GM21529 (cell line): ENCODE measurements at regions not wholly inside any gene's neighbourhood (a gene's known extent, or its start where the extent isn't known, plus 50 kb on each side); places are given as distances from the start of the nearest gene placed in this dataset.
"Not testable (repeated sequence)": the region's sequence is repeated elsewhere in the genome, so short reads cannot be mapped to it uniquely, and the experiment has no call there.

ENCODE experiments used
- ATAC-seq: cut with Tn5 transposase; IDR thresholded peaks from one replicate; pipeline ENCODE4 v1.9.1; 2021; ENCODE audit not compliant: unreplicated experiment

DNA sequence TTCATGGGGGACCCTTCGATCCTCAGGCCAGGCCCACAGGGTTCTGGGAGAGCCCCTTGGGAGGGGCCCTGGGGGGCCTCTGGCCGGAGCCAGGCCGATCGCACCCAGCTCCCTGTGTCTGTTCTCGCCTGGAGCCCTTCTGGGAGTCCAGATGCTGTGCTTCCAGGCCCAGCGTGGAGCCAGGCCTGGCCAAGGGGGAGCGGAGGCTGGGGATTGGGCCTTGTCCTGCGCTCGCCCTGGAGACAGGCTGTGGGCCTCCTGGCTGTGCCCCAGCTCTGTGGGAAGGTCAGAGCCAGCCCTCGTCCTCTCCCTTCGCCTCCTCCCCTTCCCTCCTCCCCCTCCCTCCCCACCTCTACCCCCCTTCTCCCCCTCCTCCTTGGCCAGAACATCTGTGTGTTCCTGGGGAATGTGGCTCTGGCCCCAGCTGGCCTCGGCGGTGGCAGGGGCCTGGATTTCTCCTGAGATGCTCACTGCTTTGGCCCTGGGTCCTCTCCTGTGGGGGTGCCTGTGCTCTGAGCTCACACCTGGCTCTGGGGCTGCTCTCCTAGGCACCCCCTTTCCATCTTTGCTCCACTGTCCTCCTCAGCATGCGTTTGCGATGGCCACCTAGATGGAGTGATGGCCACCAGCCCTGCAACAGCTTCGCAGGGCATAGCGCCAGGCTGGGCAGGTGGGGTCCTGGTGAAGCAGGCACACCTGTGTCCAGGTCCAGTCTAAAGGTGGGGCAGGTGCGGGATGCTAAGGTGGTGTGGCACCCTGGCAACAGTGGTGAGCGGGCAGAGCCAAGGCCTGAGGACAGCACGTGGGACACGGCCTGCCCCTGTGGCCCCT, 90.6 kb upstream of the CIBAR2 start:
- no peak for ATAC-seq

DNA sequence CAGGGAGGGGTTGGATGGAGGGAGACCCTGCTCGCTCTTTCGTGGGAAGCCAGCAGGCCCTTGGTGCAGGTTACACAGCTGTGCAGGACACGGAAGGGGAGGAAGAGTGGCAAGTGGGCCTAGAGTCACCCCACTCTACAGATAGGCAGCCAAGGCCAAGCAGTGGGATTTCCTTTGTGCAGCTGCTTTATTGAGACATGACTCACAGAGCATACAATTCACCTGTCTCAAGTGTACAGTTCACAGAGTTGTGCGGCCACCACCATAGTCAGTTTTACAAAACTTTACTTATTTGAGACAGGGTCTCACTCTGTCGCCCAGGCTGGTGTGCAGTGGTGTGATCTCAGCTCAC, 91.2 kb upstream of the CIBAR2 start:
- no peak for ATAC-seq

- no peak for ATAC-seq
These were observed 92.2 kb upstream of the CIBAR2 start for GRCh38 chr16:85204242-85205010.

GRCh38 chr16:85205257-85205656, 93.0 kb upstream of the CIBAR2 start:
- not testable (repeated sequence) for ATAC-seq

- ATAC-seq = no peak
These were observed 93.6 kb upstream of the CIBAR2 start for GRCh38 chr16:85205747-85206471.

GRCh38 chr16:85206472-85207356, 94.4 kb upstream of the CIBAR2 start:
- ATAC-seq = no peak

- no peak for ATAC-seq
These were observed 95.2 kb upstream of the CIBAR2 start for GRCh38 chr16:85207357-85207921.

DNA sequence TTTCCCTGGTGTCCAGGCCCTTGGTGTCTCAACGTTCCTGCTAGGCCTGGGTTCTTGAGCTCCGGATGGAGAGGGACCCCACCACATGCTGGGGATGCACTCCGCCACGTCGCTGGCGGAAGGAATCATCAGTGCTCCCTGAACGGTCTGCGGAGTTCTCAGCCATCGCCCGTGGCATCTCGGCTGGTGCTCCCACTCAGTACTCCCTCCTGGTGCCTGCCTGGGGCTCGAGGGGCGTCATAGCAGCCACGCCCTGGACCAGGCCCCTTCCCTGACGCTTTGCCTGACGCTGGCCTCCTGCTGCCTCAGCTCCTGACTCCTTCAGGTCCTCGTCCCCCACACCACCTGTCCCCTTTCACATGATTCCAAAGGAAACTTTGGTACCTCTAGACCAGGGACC, 95.9 kb upstream of the CIBAR2 start:
- no peak for ATAC-seq

DNA sequence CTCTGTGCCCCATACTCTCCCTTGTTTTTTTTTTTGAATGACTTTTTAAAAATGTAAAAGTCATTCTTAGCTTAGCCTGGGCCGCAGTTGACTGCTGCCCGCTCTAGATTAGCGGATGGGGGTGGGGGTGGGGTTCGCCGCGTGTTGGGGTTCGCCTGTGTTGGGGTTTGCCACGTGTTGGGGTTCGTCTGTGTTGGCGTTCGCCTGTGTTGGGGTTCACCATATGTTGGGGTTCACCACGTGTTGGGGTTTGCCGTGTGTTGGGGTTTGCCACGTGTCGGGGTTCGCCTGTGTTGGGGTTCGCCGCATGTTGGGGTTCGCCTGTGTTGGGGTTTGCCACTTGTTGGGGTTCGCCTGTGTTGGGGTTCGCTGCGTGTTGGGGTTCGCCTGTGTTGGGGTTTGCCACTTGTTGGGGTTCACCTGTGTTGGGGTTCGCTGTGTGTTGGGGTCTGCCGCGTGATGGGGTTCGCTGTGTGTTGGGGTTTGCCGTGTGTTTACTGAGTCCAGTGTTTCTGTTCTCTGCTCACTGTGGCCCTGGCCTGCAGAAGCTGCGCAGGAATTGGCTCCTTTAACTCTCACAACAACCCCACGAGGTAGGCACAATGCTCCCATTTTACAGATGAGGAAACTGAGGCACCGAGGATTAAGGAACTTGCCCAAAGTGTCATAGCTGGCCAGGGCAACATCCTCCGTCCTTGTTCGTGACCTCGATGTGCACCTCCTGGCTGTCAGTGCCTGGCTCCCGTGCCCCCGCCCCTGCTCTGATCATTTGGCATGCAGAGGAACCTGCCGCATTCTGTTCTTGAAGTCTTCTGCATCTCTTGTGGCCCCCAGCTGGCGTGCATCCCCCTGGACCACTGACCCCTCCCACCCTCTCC, 96.6 kb upstream of the CIBAR2 start:
- no peak for ATAC-seq

DNA sequence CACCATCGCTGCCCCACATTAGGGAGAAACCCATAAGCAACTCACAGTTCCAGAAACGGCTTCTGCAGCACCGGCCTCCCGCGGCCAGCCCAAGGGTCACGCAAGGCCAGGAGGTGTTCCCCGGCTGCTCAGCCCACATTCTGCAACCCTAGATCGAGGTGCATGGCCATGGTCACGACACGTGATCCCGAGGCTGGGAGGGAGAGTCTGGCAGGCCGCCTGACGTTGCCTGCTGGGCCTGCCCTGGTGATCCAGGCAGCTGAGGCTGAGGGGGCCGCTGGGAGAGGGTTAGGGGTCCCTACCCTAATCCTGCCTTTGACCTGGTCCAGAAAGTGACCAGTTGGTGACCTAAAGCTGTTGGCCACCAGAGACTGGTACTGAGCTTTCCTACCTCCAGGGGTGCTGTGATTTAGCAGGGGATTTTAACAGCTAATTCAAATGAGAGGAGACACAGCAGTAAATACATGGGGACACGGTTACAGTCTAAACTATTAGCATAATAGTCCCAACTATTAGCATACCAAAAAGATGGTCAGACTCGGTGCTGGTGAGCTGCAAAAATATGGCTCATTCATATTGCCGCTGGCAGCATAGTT, 97.4 kb upstream of the CIBAR2 start:
- no peak for ATAC-seq

GRCh38 chr16:85210423-85211169, 98.3 kb upstream of the CIBAR2 start:
- ATAC-seq = no peak

DNA sequence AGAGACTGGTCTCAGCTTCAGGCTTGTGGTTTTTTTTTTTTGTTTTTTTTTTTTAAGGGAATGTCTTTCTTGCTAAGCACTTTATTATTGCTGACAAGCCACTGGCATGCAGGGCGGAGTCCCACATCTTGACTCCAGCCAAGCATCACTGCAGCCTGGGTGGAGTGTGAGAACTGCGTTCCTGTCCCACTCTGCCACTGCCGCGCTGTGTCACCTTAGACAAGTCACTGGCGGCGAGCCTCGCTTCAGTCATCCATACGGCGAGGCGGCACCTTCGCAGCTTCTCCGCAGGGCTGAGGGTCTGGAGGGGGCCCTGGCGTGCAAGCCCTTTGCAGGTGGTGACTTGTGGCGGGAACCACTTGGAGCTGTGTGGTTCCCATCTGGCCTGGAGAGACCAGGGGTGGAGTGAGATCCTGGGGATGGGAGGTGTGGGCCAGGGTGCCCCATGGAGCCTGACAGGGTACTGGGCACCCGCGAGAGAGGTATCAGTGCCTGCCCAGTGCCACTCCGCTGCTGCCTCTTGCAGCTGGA, 99.1 kb upstream of the CIBAR2 start:
- no peak for ATAC-seq

DNA sequence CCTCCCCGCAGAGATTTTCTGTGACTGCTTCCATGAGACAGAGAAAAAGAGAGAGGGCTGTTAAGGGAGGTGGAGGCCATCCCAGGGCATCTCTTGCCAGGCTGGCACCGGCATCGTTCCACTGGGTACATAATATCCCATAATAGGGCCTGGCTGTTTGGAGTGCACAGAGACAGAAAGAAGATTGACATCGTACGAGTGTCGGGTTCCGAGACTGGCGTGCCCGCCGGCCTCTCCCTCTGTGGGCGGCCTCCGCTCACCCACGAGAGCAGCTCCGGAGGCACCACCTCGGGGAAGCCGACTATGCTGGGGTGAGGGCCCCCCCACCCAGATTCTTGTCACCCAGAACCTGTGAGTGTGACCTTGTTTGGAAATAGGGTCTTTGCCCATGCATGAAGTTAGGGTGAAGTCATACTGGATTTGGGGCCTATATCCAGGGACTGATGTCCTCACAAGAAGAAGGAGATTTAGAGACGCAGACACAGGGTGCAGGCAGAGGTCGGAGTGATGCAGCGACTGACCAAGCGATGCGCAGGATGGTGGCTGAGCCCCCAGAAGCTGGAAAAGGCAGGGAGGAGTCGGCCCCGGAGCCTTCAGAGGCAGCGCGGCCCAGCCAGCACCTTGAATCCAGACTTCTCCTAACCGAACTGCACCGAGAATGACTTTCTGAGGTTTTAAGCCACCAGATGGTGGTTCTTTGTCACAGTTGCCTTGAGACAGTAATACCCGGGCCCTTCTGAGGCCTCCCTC, 101.8 kb upstream of the CIBAR2 start:
- ATAC-seq = no peak

DNA sequence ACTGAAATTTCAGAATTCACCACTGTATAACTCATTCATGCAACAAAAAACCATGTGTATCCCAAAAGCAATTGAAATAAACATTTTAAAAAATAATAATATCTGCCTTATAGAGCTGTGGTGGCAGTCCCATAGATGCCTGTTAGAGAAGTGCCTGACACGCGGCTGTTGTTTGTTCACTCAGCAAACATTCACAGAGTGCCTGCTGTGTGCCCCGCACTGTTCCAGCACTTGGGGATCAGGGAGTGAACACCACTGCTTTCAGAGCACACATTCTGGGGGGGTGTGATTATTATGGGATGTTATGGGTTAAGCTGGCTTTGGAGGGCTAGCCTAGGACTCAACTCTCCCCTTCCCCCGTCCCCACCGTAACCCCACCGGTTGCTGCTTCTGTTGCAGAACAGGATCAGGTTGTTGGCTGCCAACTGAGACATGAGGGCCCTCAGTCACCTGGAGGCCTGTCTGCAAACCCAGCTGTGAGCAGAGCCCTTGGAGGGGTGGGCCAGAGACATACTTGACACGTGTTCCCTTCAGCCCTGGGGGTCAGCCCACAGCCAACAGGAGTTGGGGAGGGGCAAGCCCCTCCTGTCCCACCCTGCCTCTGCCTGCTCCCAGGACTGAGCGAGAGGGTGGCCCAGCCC, 103.3 kb upstream of the CIBAR2 start:
- ATAC-seq = no peak

DNA sequence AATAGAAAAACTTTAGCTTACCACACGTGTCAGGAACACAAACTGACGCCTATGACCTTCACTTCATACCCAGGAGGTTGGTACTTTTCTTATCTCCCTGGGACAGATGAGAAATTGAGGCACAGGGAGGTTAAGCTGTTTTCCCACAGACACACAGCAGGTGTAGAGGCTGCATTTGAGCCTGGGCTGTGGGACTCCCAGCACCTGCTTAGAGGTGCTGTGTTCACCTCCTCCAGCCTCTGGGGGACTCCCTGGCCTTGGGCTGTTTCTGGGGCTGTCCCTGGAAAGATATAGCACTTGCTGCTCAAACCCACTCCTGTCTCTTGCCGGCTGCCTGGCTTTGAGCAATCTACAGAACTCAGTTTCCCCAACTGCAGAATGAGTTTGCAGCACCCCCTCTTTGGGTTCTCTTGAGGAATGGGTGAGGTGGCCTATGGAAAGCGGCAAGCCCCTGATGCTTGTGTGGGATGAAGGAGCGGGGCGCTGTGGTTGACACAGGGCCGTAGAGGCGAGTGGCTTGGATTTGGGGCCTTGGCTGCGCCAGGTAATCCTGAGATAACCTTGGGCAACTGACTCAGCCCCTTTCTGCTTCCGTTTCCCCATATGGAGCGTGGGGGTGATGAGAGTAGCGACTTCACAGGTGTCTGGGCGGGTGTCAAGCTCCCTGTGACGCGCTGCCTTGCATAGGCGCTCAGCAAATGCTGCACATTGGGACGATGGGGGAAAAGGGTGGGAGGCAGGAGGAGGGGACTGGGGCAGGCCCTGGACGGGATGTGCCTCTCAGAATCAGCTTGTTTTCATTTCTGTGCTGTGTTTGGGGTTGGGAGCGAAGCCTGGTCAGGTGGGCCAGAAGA, 104.5 kb upstream of the CIBAR2 start:
- no peak for ATAC-seq
